AG09319 (cell line): ENCODE measurements at regions not wholly inside any gene's neighbourhood (a gene's known extent, or its start where the extent isn't known, plus 50 kb on each side); places are given as distances from the start of the nearest gene placed in this dataset.

Experiments
- DNase-seq: peaks from one replicate; pipeline ENCODE4 v3.0.0-alpha.2; 2010; ENCODE audit warnings: low read depth; ENCODE audit errors: extremely low read depth
- TF ChIP-seq, protein P1 (sequence below): IDR thresholded peaks from 2 replicates; pipeline ENCODE4 v1.5.1; 2011; ENCODE audit warnings: low read depth, mild to moderate bottlenecking, inconsistent platforms, low read length, moderate library complexity

GRCh38 chr17:12254460-12254859 is 233.8 kb downstream of the MAP2K4 start:
- TF ChIP-seq, protein P1, sequence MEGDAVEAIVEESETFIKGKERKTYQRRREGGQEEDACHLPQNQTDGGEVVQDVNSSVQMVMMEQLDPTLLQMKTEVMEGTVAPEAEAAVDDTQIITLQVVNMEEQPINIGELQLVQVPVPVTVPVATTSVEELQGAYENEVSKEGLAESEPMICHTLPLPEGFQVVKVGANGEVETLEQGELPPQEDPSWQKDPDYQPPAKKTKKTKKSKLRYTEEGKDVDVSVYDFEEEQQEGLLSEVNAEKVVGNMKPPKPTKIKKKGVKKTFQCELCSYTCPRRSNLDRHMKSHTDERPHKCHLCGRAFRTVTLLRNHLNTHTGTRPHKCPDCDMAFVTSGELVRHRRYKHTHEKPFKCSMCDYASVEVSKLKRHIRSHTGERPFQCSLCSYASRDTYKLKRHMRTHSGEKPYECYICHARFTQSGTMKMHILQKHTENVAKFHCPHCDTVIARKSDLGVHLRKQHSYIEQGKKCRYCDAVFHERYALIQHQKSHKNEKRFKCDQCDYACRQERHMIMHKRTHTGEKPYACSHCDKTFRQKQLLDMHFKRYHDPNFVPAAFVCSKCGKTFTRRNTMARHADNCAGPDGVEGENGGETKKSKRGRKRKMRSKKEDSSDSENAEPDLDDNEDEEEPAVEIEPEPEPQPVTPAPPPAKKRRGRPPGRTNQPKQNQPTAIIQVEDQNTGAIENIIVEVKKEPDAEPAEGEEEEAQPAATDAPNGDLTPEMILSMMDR, result no peak
- no peak for DNase-seq

DNA sequence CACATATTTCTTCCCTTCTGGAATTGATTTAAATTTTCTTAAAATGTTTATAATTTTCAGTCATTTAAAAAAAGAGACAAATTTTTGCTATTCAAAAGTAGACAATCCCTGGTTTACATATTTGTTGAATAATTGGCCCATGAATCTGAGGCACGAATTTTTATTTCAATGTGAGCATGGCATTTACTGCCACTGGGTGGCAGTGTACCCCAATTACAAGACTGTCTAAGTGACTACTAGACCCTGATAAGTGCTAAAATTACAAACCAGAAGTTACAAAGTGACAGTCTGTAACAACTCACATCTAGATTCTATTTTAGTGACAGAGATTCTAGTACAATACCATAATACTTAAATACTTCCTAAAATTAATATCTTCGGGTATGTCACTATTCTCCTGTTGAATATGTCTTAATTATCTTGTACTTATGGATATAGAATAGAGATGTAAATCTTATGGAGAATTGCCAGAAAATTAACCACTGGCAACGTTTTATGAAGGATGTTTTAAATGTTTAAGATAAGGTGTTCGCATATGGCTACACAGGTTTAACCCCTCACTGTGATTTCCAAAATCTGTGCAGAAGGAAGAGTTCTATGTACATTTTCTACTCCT is 235.8 kb downstream of the MAP2K4 start:
- DNase-seq, result peak; percentile 59
- TF ChIP-seq, protein P1, result peak; percentile 70

DNA sequence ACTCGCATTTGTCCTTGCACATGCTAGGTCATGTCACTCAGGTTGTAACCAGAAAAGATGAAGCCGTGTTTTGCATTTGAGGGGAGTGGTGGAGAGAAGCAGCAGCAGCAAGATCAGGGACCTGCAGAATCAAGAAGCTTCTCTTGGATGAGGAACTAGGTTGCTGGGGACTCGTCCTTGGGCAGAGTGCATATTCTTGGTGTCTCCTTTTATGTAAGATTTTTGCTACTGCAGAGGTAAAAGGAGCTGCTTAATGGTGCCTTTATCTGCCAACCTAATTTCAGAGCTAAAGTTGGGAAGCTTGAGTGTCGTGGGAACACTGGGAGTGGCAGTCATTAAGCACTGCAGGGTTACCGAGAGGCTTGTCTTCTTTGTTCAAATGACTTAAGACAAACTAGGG is 236.5 kb downstream of the MAP2K4 start:
- no peak for DNase-seq
- TF ChIP-seq, protein P1, result no peak

- DNase-seq, result no peak
- TF ChIP-seq, protein P1, result no peak
Measured at GRCh38 chr17:12261354-12261753, 240.7 kb downstream of the MAP2K4 start.

- TF ChIP-seq, protein P1, result no peak
- no peak for DNase-seq
Measured at GRCh38 chr17:12269751-12270150, 249.1 kb downstream of the MAP2K4 start.

- DNase-seq, result no peak
- TF ChIP-seq, protein P1, result no peak
Measured at GRCh38 chr17:12277827-12278226, 257.1 kb downstream of the MAP2K4 start.

DNA sequence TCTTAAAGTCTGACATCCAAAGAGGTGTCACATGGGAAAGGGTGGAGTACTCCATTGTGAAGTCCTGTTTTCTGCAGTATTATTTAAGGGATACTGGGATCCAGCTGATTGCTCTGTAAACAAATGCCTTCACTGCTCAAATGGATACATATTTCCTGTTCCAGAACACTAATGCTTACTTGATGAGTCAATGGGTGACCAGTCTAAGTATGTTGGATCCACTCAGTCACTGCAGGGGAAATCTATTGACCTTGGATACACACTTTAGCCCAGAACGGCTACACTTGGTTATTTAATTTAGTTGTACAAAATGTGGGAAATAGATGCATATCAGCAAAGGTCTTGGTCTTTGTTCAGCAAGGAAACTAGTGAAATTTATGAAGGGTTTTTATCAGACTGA is 261.4 kb downstream of the MAP2K4 start:
- TF ChIP-seq, protein P1, result no peak
- peak; percentile 12 for DNase-seq
